ENCODE measurements at regions not wholly inside any gene's neighbourhood (a gene's known extent, or its start where the extent isn't known, plus 50 kb on each side); places are given as distances from the start of the nearest gene placed in this dataset.

GRCh38 chr10:29026802-29027580, 261.9 kb upstream of the LYZL1 start:
- no peak for DNase-seq (ENCODE audit: low spot score)
- Histone ChIP-seq H3K9ac (ENCODE audit: low read depth in 1 of 2, low read length in 2 of 2) (no peak overlapping the region), H3K36me3 (ENCODE audit: control insufficient read depth in 4 of 4, insufficient read depth in 3 of 4, low read depth in 1 of 4, low read length in 3 of 4) (no peaks in the 10 kb centered on the region), H3K9me3 (ENCODE audit: control insufficient read depth in 4 of 4, low read length in 3 of 4) (no peaks in the 10 kb centered on the region), H3K27ac (ENCODE audit: low read depth in 1 of 2, low read length in 2 of 2) (no peak overlapping the region), H3K4me1 (ENCODE audit: control insufficient read depth in 4 of 4, insufficient read depth in 4 of 4, low read length in 3 of 4) (no peaks in the 10 kb centered on the region), H3K4me3 (ENCODE audit: low read depth in 1 of 3, low read length in 3 of 3) (no peak overlapping the region), H3K27me3 (ENCODE audit: control insufficient read depth in 4 of 4, insufficient read depth in 4 of 4, low read length in 3 of 4) (no peaks in the 10 kb centered on the region)
- TF ChIP-seq RXRA (IDR thresholded peaks at IDR 0.05) (no peak), GABPA (IDR thresholded peaks at IDR 0.05 in 1 of 2, conservative IDR thresholded peaks at IDR 0.05 in 1 of 2) (no peak), HNF4A (conservative IDR thresholded peaks at IDR 0.05) (no peak), SP1 (IDR thresholded peaks at IDR 0.05) (no peak), EGR1 (IDR thresholded peaks at IDR 0.05; ENCODE audit: low read depth in 2 of 2) (no peak), HNF4G (IDR thresholded peaks at IDR 0.05) (no peak), REST (IDR thresholded peaks at IDR 0.05) (no peak), YY1 (IDR thresholded peaks at IDR 0.05) (no peak), RAD21 (IDR thresholded peaks at IDR 0.05) (no peak), FOXA2 (IDR thresholded peaks at IDR 0.05) (no peak)
- TF ChIP-seq, protein P1, sequence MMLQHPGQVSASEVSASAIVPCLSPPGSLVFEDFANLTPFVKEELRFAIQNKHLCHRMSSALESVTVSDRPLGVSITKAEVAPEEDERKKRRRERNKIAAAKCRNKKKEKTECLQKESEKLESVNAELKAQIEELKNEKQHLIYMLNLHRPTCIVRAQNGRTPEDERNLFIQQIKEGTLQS (IDR thresholded peaks at IDR 0.05) = no peak
- 81% methylated on average over 5 of the region's 5 CpGs for WGBS

- Histone ChIP-seq H3K36me3 (ENCODE audit: control insufficient read depth in 4 of 4, insufficient read depth in 3 of 4, low read depth in 1 of 4, low read length in 3 of 4) (no peaks in the 10 kb centered on the region), H3K27me3 (ENCODE audit: control insufficient read depth in 4 of 4, insufficient read depth in 4 of 4, low read length in 3 of 4) (no peaks in the 10 kb centered on the region), H3K9me3 (ENCODE audit: control insufficient read depth in 4 of 4, low read length in 3 of 4) (no peaks in the 10 kb centered on the region), H3K4me3 (ENCODE audit: low read depth in 1 of 3, low read length in 3 of 3) (no peak overlapping the region), H3K27ac (ENCODE audit: low read depth in 1 of 2, low read length in 2 of 2) (no peak overlapping the region), H3K9ac (ENCODE audit: low read depth in 1 of 2, low read length in 2 of 2) (no peak overlapping the region), H3K4me1 (ENCODE audit: control insufficient read depth in 4 of 4, insufficient read depth in 4 of 4, low read length in 3 of 4) (no peaks in the 10 kb centered on the region)
- WGBS = 59% methylated on average over 3 of the region's 3 CpGs
- DNase-seq (ENCODE audit: low spot score) = no peak
- no peak for TF ChIP-seq NR2F2 (IDR thresholded peaks at IDR 0.05)
- TF ChIP-seq YY1 (IDR thresholded peaks at IDR 0.05) = no peak
- no peak for TF ChIP-seq SP1 (IDR thresholded peaks at IDR 0.05)
- no peak for TF ChIP-seq GABPA (IDR thresholded peaks at IDR 0.05 in 1 of 2, conservative IDR thresholded peaks at IDR 0.05 in 1 of 2)
- TF ChIP-seq, protein P2, sequence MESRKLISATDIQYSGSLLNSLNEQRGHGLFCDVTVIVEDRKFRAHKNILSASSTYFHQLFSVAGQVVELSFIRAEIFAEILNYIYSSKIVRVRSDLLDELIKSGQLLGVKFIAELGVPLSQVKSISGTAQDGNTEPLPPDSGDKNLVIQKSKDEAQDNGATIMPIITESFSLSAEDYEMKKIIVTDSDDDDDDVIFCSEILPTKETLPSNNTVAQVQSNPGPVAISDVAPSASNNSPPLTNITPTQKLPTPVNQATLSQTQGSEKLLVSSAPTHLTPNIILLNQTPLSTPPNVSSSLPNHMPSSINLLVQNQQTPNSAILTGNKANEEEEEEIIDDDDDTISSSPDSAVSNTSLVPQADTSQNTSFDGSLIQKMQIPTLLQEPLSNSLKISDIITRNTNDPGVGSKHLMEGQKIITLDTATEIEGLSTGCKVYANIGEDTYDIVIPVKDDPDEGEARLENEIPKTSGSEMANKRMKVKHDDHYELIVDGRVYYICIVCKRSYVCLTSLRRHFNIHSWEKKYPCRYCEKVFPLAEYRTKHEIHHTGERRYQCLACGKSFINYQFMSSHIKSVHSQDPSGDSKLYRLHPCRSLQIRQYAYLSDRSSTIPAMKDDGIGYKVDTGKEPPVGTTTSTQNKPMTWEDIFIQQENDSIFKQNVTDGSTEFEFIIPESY (IDR thresholded peaks at IDR 0.05) = no peak
- no peak for TF ChIP-seq JUND (IDR thresholded peaks at IDR 0.05)
- TF ChIP-seq FOXA2 (IDR thresholded peaks at IDR 0.05) = no peak
- no peak for TF ChIP-seq MAX (IDR thresholded peaks at IDR 0.05)
- TF ChIP-seq HNF4G (IDR thresholded peaks at IDR 0.05) = no peak
- no peak for TF ChIP-seq RXRA (IDR thresholded peaks at IDR 0.05)
- no peak for TF ChIP-seq FOXA1 (IDR thresholded peaks at IDR 0.05)
- TF ChIP-seq, protein P3, sequence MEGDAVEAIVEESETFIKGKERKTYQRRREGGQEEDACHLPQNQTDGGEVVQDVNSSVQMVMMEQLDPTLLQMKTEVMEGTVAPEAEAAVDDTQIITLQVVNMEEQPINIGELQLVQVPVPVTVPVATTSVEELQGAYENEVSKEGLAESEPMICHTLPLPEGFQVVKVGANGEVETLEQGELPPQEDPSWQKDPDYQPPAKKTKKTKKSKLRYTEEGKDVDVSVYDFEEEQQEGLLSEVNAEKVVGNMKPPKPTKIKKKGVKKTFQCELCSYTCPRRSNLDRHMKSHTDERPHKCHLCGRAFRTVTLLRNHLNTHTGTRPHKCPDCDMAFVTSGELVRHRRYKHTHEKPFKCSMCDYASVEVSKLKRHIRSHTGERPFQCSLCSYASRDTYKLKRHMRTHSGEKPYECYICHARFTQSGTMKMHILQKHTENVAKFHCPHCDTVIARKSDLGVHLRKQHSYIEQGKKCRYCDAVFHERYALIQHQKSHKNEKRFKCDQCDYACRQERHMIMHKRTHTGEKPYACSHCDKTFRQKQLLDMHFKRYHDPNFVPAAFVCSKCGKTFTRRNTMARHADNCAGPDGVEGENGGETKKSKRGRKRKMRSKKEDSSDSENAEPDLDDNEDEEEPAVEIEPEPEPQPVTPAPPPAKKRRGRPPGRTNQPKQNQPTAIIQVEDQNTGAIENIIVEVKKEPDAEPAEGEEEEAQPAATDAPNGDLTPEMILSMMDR (IDR thresholded peaks at IDR 0.05; ENCODE audit: low read depth, low read length, missing input control) = no peak
Measured at GRCh38 chr10:29028486-29028885, 260.4 kb upstream of the LYZL1 start.
